ENCODE measurements at regions not wholly inside any gene's neighbourhood (a gene's known extent, or its start where the extent isn't known, plus 50 kb on each side); places are given as distances from the start of the nearest gene placed in this dataset.

- no peak for DNase-seq
These were observed 117.7 kb downstream of the POLR2M start for GRCh38 chr15:57824186-57824585.

- no peak for DNase-seq
These were observed 120.5 kb downstream of the POLR2M start for GRCh38 chr15:57827021-57827420.

GRCh38 chr15:57827971-57828370 is 121.5 kb downstream of the POLR2M start:
- DNase-seq: no peak

DNA sequence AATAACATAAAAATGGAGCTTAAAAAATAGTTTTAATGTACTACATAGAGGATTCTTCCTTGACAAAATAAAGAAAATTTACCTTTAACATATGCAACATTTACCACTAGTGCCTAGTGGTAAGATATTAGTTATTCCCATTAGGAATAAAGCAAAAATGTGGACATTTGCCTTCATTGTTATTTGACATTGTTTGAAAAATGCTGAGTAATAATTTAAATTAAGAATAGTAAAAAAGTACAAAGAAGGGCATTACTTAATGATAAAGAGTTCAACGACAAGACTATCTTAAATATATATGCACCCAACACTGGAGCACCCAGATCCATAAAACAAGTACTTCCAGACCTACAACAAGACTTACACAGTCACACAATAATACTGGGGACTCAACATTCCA is 125.7 kb downstream of the POLR2M start:
- no peak for DNase-seq

DNA sequence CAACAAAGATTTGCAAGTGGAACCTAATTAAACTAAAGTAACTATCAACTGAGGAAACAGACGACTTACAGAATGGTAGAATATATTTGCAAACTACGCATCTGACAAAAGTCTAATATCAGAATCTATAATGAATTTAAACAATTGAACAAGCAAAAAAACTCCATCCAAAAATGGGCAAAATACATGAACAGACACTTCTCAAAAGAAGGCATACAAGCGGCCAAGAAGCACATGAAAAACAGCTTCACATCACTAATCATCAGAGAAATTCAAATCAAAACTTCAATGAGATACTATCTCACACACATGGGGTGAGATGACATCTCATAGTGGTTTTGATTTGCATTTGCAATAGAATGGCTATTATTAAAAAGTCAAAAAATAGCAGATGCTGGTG is 128.6 kb downstream of the POLR2M start:
- DNase-seq: no peak

DNA sequence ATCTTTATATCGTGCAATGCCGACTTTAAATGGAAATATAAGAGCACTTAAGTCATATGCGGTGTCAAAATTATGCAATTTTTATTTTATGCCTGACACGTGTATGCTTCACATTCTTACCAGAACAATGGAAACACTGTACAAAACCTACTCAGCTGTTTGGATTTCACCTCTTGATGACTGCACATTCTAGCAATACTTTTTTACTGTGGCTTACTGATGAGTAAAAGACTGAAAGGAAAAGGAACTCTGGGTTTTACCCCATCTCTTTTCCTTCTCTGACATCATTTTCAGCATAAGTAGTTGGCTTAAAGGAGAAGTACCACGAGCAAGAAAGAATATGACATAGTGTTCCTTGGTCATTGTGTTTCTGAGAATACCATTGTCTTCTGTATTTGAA is 142.8 kb downstream of the POLR2M start:
- DNase-seq: no peak

DNA sequence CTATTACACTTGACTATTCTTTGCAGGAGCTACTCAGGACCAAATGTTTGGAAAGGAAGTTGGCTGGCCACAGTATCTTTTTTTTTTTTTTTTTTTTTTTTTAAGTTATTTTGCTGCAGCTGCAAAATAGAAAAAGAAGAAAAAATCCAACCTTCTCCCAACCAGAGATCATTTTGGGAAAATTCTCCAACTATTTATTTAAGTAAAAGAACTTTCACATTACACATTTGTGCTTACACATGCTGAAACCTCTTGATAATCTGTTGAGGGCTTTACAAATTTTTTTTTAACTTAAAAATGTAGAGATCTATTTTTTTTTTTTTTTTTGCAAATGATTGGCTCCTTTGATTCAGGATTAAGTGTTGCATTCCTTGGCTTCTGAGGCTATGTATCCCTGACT is 148.0 kb downstream of the POLR2M start:
- DNase-seq: no peak

DNA sequence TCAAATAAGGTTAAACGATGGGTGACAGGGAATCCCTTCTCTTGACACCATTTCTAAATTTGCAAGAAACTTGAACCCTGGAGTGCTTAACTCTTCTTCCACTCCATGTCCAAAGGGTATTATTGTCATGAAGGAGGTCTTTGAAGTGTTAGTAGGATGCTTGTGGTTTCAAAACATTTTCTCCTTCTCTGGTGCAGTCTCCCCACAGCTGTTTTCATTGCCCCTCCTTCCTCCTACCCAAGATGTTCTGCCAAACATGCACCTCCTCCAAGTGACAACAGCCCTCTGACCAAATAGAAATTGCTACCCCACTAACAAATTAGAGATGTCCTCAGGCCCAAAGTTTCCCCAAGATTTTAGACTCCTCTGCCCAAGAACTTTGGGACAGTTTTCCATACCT is 151.4 kb downstream of the POLR2M start:
- DNase-seq: no peak

DNA sequence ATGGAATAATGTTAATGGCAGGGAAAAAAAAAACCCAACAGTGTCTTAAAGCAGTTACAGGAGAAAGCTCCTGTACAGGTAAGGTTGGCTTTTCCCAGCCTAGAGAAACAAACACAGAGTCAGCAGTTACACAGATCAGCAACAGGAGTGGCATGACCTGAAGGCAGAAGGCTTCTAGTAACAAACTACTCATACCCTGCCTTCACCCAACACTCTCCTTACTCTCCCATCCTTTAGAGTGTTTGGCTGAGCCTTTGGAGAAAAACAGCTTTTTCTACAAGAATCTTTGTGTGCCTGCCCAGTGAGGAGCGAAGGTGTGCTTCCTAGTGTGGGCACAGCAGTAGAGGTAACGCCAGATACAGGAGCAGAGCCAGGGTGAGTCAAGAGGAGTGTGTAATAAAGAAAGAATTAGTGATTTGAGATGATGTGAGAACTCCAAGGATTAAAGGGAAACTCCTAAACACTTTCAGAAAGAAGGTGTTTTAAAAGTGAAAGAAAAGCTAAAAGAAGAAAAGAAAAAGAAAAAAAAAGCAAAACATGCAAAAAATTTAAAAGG is 152.7 kb downstream of the POLR2M start:
- no peak for DNase-seq

DNA sequence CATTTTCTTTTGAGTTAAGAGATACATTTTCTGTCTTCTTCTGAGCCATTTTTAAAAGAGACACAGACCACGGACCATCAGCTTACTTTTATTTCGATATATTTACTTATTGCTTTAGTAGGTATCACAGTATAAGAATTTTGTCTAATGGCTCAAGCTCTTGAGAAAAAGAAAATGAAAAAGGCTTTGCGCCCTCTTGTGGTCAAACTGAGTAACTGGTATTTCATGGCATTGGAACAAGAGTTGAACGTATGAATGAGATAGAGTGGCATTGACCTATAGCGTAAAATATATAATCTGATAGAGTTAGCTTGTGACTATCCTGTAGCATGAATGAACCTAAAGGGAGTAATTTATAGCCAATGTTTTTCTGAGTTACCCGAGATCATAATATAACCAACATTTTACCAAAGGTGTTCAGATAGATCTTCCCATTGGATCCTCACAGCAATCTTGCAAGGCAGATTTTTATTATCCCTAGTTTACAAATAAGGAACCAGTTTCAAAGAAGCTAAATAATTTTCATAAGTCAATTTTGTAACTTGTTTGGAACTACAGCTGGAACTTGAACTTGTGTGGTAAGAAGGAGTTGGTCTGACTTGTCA is 154.6 kb downstream of the POLR2M start:
- DNase-seq: peak; percentile 65 to 76

- DNase-seq: no peak
These were observed 155.5 kb downstream of the POLR2M start for GRCh38 chr15:57861815-57862586.

- no peak for DNase-seq
These were observed 156.2 kb downstream of the POLR2M start for GRCh38 chr15:57862761-57863160.

DNA sequence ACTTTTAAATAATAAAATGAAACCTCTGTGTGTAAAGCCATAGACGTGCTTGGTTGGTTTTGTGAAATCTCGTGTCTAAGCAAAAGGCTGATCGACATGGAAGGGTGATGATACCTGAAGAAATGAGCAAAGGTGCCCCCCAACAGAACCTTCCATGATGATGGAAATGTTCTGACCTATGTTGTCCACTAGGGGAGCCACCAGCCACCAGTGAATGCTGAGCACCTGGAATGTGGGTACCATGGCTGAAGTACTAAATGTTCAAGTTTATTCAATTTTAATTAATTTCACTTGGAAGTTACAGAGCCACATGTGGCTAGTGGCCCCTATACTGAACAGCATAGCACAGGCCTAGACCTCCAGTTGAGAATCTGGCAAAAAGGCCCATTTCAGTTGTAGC is 158.8 kb downstream of the POLR2M start:
- peak in 1 of 2 experiments; percentile 28 for DNase-seq

DNA sequence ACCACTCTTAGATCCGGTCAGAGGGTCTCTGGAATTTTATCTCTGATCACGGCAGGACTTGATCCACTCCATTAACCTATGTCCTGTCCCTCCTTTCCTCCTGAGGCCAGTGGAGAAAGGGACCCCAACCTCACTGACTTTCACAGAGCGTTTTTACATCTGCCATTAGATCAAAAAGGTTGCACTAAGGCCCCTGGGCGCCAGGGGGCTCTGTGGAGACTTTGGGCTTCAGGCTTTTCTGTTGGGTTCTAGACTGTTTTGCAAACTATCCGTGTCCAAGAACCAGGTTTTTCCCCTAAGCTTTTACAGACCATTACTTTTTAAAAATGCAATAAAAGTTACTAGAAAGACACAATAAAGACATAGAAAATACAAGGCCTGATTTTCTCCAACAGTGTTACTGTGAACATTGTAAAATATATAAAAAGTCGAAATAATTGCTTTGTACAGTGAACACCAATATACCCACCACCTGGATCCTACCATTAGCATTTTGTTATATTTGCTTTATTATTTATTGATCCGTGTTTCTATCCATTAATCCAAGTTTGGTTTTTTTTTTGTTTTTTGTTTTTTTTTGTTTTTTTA is 159.7 kb downstream of the POLR2M start:
- DNase-seq: peak; percentile 52 to 81

- DNase-seq: no peak
These were observed 161.7 kb downstream of the POLR2M start for GRCh38 chr15:57867970-57868798.

GRCh38 chr15:57870667-57871066 is 164.2 kb downstream of the POLR2M start:
- no peak for DNase-seq

DNA sequence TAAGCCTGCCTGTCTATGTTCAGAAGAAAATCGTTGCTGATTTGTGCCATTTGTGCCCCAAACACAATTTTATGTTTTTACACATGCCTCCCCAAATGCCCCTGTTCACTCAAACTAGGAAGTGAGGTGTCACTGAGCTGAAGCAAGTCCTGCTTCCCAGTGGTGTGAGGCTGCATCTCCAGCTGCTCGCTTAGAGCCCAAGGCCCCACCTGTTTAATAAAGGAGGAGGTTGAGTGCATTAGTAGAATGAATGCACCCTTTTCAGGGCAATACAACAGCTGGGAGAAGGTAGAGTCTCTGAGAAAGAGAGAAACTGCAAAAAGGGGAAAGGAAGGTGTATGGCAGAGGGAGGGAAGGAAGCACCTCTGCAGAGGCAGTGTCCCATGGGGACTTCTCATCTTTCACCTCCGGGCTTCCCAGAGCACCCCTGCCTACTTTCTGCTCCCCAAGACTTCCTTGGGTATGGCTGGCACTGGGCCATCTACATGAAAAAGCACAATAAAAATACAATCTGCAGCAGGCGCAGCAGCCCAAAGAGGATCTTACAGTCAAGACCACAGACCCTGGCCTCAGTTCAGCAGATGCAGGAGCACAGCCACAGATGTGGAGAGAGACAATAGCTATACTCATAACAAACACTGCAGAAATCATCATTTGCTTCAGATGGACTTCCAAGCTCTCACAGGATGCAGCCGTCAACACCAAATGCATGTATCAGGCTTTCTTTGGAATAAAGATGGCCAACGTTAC is 165.9 kb downstream of the POLR2M start:
- no peak for DNase-seq

GRCh38 chr15:57873564-57874209 is 167.2 kb downstream of the POLR2M start:
- DNase-seq: no peak

- DNase-seq: no peak
These were observed 168.8 kb downstream of the POLR2M start for GRCh38 chr15:57875347-57875746.

DNA sequence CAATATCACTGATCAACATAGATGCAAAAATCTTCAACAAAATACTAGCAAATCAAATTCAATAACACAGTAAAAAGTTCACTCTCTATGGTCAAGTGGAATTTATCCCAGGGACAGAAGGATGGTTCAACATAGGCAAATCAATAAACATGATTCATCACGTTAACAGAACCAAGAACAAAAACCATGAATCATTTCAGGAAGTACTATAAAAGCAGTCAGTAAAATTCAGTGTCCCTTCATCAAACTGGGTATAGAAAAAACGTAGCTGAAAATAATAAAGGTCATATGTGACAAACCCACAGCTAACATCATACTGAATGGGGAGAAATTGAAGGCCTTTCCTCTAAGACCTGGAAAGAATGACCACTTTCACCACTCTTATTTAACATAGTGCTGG is 172.1 kb downstream of the POLR2M start:
- no peak for DNase-seq

GRCh38 chr15:57881361-57881760 is 174.8 kb downstream of the POLR2M start:
- no peak for DNase-seq

- no peak for DNase-seq
These were observed 175.5 kb downstream of the POLR2M start for GRCh38 chr15:57881972-57882371.

All from NCI-H524 (cell line).